ENCODE measurements at regions not wholly inside any gene's neighbourhood (a gene's known extent, or its start where the extent isn't known, plus 50 kb on each side); places are given as distances from the start of the nearest gene placed in this dataset.

GRCh38 chr13:40176242-40176641 is 490.2 kb downstream of the FOXO1 start:
- no peaks in the 10 kb centered on the region for H4K20me1 ChIP-seq (ENCODE audit: control insufficient read depth, insufficient read depth, low read depth, low read length)
- H3K36me3 ChIP-seq (ENCODE audit: control insufficient read depth, low read length), result no peaks in the 10 kb centered on the region
- no peaks in the 10 kb centered on the region for H3K9me2 ChIP-seq (replicated peaks; ENCODE audit: control insufficient read depth, low read length)
- H3K79me2 ChIP-seq (ENCODE audit: control insufficient read depth, low read length), result no peaks in the 10 kb centered on the region
- H3K4me2 ChIP-seq (ENCODE audit: low read length), result no peak overlapping the region
- H3K27ac ChIP-seq (ENCODE audit: low read depth, low read length), result no peak overlapping the region
- no peaks in the 10 kb centered on the region for H3K27me3 ChIP-seq (ENCODE audit: control insufficient read depth, low read length)
- H3K9me3 ChIP-seq (ENCODE audit: control insufficient read depth, insufficient read depth, low read length), result no peaks in the 10 kb centered on the region
- no peaks in the 10 kb centered on the region for H3F3A ChIP-seq (ENCODE audit: control insufficient read depth, insufficient read depth)
- no peak overlapping the region for H3K4me3 ChIP-seq (ENCODE audit: low read length)
- TF ChIP-seq CTCF (IDR thresholded peaks at IDR 0.05; ENCODE audit: low read depth, low read length, poor library complexity, severe bottlenecking), result no peak
- no peak for TF ChIP-seq EZH2phosphoT487 (IDR thresholded peaks at IDR 0.05; ENCODE audit: borderline replicate concordance, low read length)
- H3K4me1 ChIP-seq (ENCODE audit: control insufficient read depth, low read length), result no peaks in the 10 kb centered on the region; the same call in 1 of the 2 replicates

- H3K9me3 ChIP-seq (ENCODE audit: control insufficient read depth, insufficient read depth, low read length), result no peaks in the 10 kb centered on the region
- no peaks in the 10 kb centered on the region for H3K36me3 ChIP-seq (ENCODE audit: control insufficient read depth, low read length)
- H4K20me1 ChIP-seq (ENCODE audit: control insufficient read depth, insufficient read depth, low read depth, low read length), result no peaks in the 10 kb centered on the region
- no peak overlapping the region for H3K27ac ChIP-seq (ENCODE audit: low read depth, low read length)
- H3K79me2 ChIP-seq (ENCODE audit: control insufficient read depth, low read length), result no peaks in the 10 kb centered on the region
- peaks cover 9% of the 10 kb centered on the region for H3K4me1 ChIP-seq (ENCODE audit: control insufficient read depth, low read length)
- no peak overlapping the region for H3K4me3 ChIP-seq (ENCODE audit: low read length)
- H3K9me2 ChIP-seq (replicated peaks; ENCODE audit: control insufficient read depth, low read length), result no peaks in the 10 kb centered on the region
- no peaks in the 10 kb centered on the region for H3F3A ChIP-seq (ENCODE audit: control insufficient read depth, insufficient read depth)
- H3K27me3 ChIP-seq (ENCODE audit: control insufficient read depth, low read length), result no peaks in the 10 kb centered on the region
- H3K4me2 ChIP-seq (ENCODE audit: low read length), result no peak overlapping the region
- no peak for TF ChIP-seq CTCF (IDR thresholded peaks at IDR 0.05; ENCODE audit: low read depth, low read length, poor library complexity, severe bottlenecking)
- no peak for TF ChIP-seq EZH2phosphoT487 (IDR thresholded peaks at IDR 0.05; ENCODE audit: borderline replicate concordance, low read length)
Measured at GRCh38 chr13:40178130-40178529, 488.3 kb downstream of the FOXO1 start.

DNA sequence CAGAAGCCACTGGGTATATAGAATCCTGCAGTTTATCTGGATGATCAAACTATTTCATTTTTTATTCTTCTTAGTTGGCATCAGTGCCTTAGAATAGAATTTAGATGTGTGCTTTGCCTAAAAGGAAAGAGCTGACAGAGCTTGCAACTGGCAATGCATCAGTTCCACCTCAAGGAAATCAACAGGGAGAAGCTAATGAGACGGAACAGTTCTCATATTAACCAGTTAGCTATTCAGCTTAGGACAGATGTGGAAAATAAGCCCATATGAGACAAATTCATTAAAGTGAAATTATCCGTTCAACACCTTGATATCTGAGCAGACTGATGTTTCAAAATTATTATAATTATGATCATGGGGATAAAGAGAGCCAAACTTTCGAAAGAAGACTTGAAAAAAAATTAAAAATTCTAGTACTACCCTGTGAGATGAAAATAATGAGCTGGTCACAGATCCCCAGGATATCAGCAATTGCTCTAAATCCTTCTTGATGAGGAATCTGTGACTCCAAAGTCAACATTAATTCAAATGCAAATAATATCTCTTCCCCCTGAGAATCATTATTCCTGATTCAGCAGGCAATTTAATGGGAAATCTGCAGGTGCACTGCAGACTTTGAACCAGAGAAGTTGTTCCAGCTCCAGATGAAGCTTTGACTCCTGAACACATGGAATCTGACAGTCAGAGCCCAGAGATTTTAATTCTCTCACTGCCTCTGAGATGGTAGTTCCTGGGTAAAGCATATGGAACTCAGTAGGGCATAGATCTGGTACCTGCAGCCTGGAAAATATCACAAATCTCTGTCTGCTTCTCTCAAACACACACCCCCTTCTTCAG is 486.8 kb downstream of the FOXO1 start:
- H3F3A ChIP-seq (ENCODE audit: control insufficient read depth, insufficient read depth), result no peaks in the 10 kb centered on the region
- H3K79me2 ChIP-seq (ENCODE audit: control insufficient read depth, low read length), result no peaks in the 10 kb centered on the region
- H3K27me3 ChIP-seq (ENCODE audit: control insufficient read depth, low read length), result no peaks in the 10 kb centered on the region
- H3K4me1 ChIP-seq (ENCODE audit: control insufficient read depth, low read length), result peaks cover 18% of the 10 kb centered on the region
- no peak overlapping the region for H3K27ac ChIP-seq (ENCODE audit: low read depth, low read length)
- no peaks in the 10 kb centered on the region for H3K9me2 ChIP-seq (replicated peaks; ENCODE audit: control insufficient read depth, low read length)
- H3K4me3 ChIP-seq (ENCODE audit: low read length), result no peak overlapping the region
- H3K4me2 ChIP-seq (ENCODE audit: low read length), result no peak overlapping the region
- H3K36me3 ChIP-seq (ENCODE audit: control insufficient read depth, low read length), result no peaks in the 10 kb centered on the region
- TF ChIP-seq CTCF (IDR thresholded peaks at IDR 0.05; ENCODE audit: low read depth, low read length, poor library complexity, severe bottlenecking), result no peak
- TF ChIP-seq EZH2phosphoT487 (IDR thresholded peaks at IDR 0.05; ENCODE audit: borderline replicate concordance, low read length), result no peak
- no peaks in the 10 kb centered on the region for H3K9me3 ChIP-seq (ENCODE audit: control insufficient read depth, insufficient read depth, low read length)
- H4K20me1 ChIP-seq (ENCODE audit: control insufficient read depth, insufficient read depth, low read depth, low read length), result no peaks in the 10 kb centered on the region
